Hepatocyte (in vitro differentiated cells): ENCODE measurements at regions not wholly inside any gene's neighbourhood (a gene's known extent, or its start where the extent isn't known, plus 50 kb on each side); places are given as distances from the start of the nearest gene placed in this dataset.
"Not testable (repeated sequence)": the region's sequence is repeated elsewhere in the genome, so short reads cannot be mapped to it uniquely, and the experiment has no call there.

Experiments used
- EZH2 ChIP-seq: fragments of 200-600 bp; sonication (generic); IDR thresholded peaks from 2 replicates; pipeline ENCODE4 v1.6.1; 2016; ENCODE audit warnings: antibody characterized with exemption, mild to moderate bottlenecking, borderline replicate concordance
- EZH2phosphoT487 ChIP-seq: fragments of 200-600 bp; sonication (generic); IDR thresholded peaks from one replicate; pipeline ENCODE4 v1.6.1; 2018; ENCODE audit warnings: antibody characterized with exemption, mild to moderate bottlenecking, low read depth, moderate library complexity; ENCODE audit not compliant: unreplicated experiment, severe bottlenecking
- TF ChIP-seq, protein P1 (sequence below): fragments of 200-600 bp; sonication (generic); IDR thresholded peaks from 2 replicates; pipeline ENCODE4 v1.5.1; 2016; ENCODE audit warnings: antibody characterized with exemption, mild to moderate bottlenecking; ENCODE audit not compliant: poor library complexity

DNA sequence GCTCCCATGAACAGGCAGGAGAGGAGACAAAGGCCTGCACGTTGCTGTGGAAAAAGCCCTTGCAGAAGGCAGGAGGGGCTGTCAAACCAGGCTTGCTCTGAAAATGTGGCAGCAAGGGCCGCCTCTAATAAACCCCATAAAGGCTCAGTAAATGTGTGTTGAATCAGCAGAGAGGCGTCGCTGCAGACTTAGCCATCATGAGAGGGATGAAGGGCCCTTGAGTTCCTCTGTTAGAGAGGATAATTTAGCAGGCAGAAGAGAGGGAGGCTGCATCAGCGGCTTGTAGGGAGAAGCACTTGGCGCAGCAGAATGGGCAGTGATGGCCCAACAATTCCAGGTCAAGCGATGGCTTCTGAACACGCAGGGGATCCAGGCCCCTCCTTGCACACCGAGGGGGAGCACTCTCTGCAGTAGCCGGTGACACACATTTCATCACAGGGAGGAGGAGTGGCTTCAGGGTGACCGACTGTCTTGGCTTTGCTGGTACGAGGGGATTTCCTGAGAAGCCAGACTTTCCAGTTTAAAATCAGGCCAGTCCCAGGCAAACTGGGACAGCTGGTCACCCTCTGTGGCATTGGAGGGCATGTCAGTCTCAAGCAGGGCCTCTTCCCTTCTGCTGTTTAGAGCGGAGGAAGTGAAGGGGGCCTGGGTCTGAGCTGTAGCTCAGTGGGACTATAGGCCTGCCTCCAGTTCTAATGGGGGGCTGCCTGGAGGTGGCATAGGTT lies 61.0 kb upstream of the XIAP start:
- TF ChIP-seq, protein P1, sequence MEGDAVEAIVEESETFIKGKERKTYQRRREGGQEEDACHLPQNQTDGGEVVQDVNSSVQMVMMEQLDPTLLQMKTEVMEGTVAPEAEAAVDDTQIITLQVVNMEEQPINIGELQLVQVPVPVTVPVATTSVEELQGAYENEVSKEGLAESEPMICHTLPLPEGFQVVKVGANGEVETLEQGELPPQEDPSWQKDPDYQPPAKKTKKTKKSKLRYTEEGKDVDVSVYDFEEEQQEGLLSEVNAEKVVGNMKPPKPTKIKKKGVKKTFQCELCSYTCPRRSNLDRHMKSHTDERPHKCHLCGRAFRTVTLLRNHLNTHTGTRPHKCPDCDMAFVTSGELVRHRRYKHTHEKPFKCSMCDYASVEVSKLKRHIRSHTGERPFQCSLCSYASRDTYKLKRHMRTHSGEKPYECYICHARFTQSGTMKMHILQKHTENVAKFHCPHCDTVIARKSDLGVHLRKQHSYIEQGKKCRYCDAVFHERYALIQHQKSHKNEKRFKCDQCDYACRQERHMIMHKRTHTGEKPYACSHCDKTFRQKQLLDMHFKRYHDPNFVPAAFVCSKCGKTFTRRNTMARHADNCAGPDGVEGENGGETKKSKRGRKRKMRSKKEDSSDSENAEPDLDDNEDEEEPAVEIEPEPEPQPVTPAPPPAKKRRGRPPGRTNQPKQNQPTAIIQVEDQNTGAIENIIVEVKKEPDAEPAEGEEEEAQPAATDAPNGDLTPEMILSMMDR: not testable (repeated sequence)
- not testable (repeated sequence) for TF ChIP-seq EZH2phosphoT487, EZH2
